ENCODE measurements at regions not wholly inside any gene's neighbourhood (a gene's known extent, or its start where the extent isn't known, plus 50 kb on each side); places are given as distances from the start of the nearest gene placed in this dataset.

DNA sequence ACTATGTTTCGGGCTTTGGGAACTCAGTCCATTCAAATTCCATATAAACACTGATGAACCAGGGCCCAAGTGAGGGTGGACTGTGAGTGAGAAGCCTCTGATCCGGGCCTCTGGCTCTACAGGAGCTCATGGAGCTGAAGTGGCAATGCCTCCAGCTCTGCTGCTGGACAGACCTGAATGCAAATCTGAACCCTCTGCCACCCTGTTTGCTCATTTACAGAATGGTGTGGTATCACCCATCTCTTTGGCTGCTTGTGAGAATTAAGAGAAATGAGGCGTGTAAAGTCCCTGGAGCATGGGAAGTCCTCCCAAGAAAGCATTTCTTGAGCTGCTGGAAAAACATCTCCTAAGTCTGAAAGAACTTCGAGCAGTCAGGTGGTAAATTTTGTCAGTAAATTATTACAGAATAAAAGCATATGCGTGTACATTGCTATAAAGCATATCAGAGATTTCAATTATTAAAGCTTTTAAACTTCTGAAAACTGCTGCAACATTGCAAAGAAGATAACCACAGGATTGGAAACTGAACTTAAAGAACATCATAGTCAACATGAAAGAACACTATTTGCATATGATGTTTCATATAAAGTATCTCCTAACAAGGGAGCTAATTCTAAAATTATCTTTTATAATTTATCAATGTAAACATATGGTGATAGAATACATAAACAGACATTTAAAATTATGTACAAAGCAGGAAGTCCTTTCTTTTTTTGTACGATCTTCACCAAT is 369.0 kb downstream of the UQCRFS1 start:
- no peak overlapping the region for H3K9ac ChIP-seq (replicated peaks; ENCODE audit: extremely low read depth, insufficient read depth, low read length)
- no peak overlapping the region for H3K4me2 ChIP-seq (ENCODE audit: insufficient read depth, low read length)
- no peak overlapping the region for H2AFZ ChIP-seq (ENCODE audit: low read depth, low read length)
- intact Hi-C loops (cut with micrococcal nuclease), result no loop called here
- ChIA-PET POLR2A (no interaction called here), CTCF (interaction anchor here (0.8 kb wide), 1 partner anchor 35 kb away, joined by 3 read pairs; no protein-coding TSS in a partner anchor)
- FAIRE-seq (no peak), DNase-seq (ENCODE audit: low read depth, low spot score) (no peak)
- no peaks in the 10 kb centered on the region for H4K20me1 ChIP-seq (replicated peaks; ENCODE audit: control insufficient read depth, extremely low read depth, insufficient read depth, low read length)
- dilution Hi-C loops (cut with MboI; ENCODE audit: extremely low pct_ligation_motif_present, low sequenced_read_pairs), result no loop called here
- no peaks in the 10 kb centered on the region for H3K4me1 ChIP-seq (ENCODE audit: control insufficient read depth, extremely low read depth, insufficient read depth, low read length)
- no TSS peak for BruUV-seq (replicated peaks)
- no peak overlapping the region for H3K4me3 ChIP-seq (replicated peaks in 1 of 3; ENCODE audit: insufficient read depth in 1 of 3, low read depth in 1 of 3, low read length in 3 of 3)
- no peaks in the 10 kb centered on the region for H3K27me3 ChIP-seq (ENCODE audit: control insufficient read depth in 2 of 2, insufficient read depth in 2 of 2, low read length in 2 of 2)
- H3K9me3 ChIP-seq (replicated peaks; ENCODE audit: control insufficient read depth, insufficient read depth, low read length), result peaks cover 3% of the 10 kb centered on the region
- no peaks in the 10 kb centered on the region for H3K36me3 ChIP-seq (ENCODE audit: control insufficient read depth in 2 of 2, extremely low read depth in 1 of 2, insufficient read depth in 2 of 2, low read length in 2 of 2)
- no peaks in the 10 kb centered on the region for H3K9me1 ChIP-seq (replicated peaks; ENCODE audit: control insufficient read depth, extremely low read depth, insufficient read depth, low read length)
- no peak overlapping the region for H3K27ac ChIP-seq (ENCODE audit: insufficient read depth, low read depth, low read length)
- H3K79me2 ChIP-seq (ENCODE audit: control insufficient read depth, insufficient read depth, low read length), result no peaks in the 10 kb centered on the region
- TF ChIP-seq, protein P1, sequence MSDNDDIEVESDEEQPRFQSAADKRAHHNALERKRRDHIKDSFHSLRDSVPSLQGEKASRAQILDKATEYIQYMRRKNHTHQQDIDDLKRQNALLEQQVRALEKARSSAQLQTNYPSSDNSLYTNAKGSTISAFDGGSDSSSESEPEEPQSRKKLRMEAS (IDR thresholded peaks at IDR 0.05; ENCODE audit: insufficient read depth, insufficient read length), result no peak
- TF ChIP-seq, protein P2, sequence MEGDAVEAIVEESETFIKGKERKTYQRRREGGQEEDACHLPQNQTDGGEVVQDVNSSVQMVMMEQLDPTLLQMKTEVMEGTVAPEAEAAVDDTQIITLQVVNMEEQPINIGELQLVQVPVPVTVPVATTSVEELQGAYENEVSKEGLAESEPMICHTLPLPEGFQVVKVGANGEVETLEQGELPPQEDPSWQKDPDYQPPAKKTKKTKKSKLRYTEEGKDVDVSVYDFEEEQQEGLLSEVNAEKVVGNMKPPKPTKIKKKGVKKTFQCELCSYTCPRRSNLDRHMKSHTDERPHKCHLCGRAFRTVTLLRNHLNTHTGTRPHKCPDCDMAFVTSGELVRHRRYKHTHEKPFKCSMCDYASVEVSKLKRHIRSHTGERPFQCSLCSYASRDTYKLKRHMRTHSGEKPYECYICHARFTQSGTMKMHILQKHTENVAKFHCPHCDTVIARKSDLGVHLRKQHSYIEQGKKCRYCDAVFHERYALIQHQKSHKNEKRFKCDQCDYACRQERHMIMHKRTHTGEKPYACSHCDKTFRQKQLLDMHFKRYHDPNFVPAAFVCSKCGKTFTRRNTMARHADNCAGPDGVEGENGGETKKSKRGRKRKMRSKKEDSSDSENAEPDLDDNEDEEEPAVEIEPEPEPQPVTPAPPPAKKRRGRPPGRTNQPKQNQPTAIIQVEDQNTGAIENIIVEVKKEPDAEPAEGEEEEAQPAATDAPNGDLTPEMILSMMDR (IDR thresholded peaks at IDR 0.05; ENCODE audit: extremely low read depth in 1 of 2, insufficient read depth in 1 of 2, low read depth in 1 of 2, low read length in 2 of 2), result no peak
- no peak for TF ChIP-seq GATA2 (IDR thresholded peaks at IDR 0.05; ENCODE audit: insufficient read depth, insufficient read length, low read depth, low read length)
- no peak for TF ChIP-seq POLR2A (IDR thresholded peaks at IDR 0.05; ENCODE audit: low read depth, low read length)
- no peak for TF ChIP-seq FOS (IDR thresholded peaks at IDR 0.05; ENCODE audit: borderline replicate concordance, insufficient read depth, low read length)
- no peak for TF ChIP-seq MYC (IDR thresholded peaks at IDR 0.05; ENCODE audit: low read depth, low read length)
- TF ChIP-seq POLR2AphosphoS5 (IDR thresholded peaks at IDR 0.05; ENCODE audit: insufficient read depth, low read depth, low read length), result no peak
- no peak for TF ChIP-seq EZH2 (IDR thresholded peaks at IDR 0.05; ENCODE audit: borderline replicate concordance, low read depth, low read length, severe bottlenecking)
- no peak for TF ChIP-seq JUN (IDR thresholded peaks at IDR 0.05; ENCODE audit: borderline replicate concordance, insufficient read depth, insufficient read length, low read depth)

Data from endothelial cell of umbilical vein (primary cell).